RWPE1 (cell line): ENCODE measurements at regions not wholly inside any gene's neighbourhood (a gene's known extent, or its start where the extent isn't known, plus 50 kb on each side); places are given as distances from the start of the nearest gene placed in this dataset.

Source experiments
- CTCF ChIA-PET: fragments of 350-600 bp; sonication (Branson Sonifier 250); formaldehyde crosslinking; extraction: SDS; loops from one replicate; lab custom pipeline; 2021; lab: Yijun Ruan, JAX
- POLR2A ChIA-PET: fragments of 400-600 bp; formaldehyde crosslinking; extraction: SDS; loops from one replicate; lab custom pipeline; 2020; ENCODE audit warnings: antibody characterized with exemption; ENCODE audit not compliant: low non-redundant PET; lab: Yijun Ruan, JAX
- DNase-seq: peaks from one replicate; pipeline ENCODE4 v3.0.0; 2012; ENCODE audit warnings: low spot score
- H3K27ac ChIP-seq: fragments of 450-650 bp; 2 replicates; pipeline ENCODE4 v1.5.1; 2017
- CTCF ChIP-seq: fragments of 450-650 bp; conservative IDR thresholded peaks from 2 replicates; pipeline ENCODE4 v1.5.1; 2017; ENCODE audit warnings: low read depth, mild to moderate bottlenecking

GRCh38 chr3:152621006-152621868, 213.7 kb upstream of the P2RY1 start:
- TF ChIP-seq CTCF, result no peak
- CTCF ChIA-PET, result no interaction called here
- POLR2A ChIA-PET, result no interaction called here
- no peak overlapping the region for H3K27ac ChIP-seq
- peak; percentile 19 for DNase-seq

- ChIA-PET CTCF (no interaction called here), POLR2A (no interaction called here)
- no peak for DNase-seq
- TF ChIP-seq CTCF, result no peak
- H3K27ac ChIP-seq, result no peak overlapping the region
Observed at GRCh38 chr3:152621967-152622810, 212.7 kb upstream of the P2RY1 start.

GRCh38 chr3:152622811-152623167, 212.1 kb upstream of the P2RY1 start:
- no peak for DNase-seq
- TF ChIP-seq CTCF, result no peak
- ChIA-PET POLR2A (no interaction called here), CTCF (no interaction called here)
- no peak overlapping the region for H3K27ac ChIP-seq

- H3K27ac ChIP-seq, result no peak overlapping the region
- no peak for TF ChIP-seq CTCF
- CTCF ChIA-PET, result no interaction called here
- no peak for DNase-seq
- POLR2A ChIA-PET, result no interaction called here
Observed at GRCh38 chr3:152623286-152623911, 211.5 kb upstream of the P2RY1 start.

GRCh38 chr3:152626226-152626625, 208.7 kb upstream of the P2RY1 start:
- TF ChIP-seq CTCF, result no peak
- POLR2A ChIA-PET, result no interaction called here
- no peak for DNase-seq
- H3K27ac ChIP-seq, result peak overlapping the region; percentile 51
- CTCF ChIA-PET, result no interaction called here

- DNase-seq, result no peak
- ChIA-PET CTCF (no interaction called here), POLR2A (no interaction called here)
- H3K27ac ChIP-seq, result no peak overlapping the region
- TF ChIP-seq CTCF, result no peak
Observed at GRCh38 chr3:152628496-152628895, 206.4 kb upstream of the P2RY1 start.
